ENCODE measurements at regions not wholly inside any gene's neighbourhood (a gene's known extent, or its start where the extent isn't known, plus 50 kb on each side); places are given as distances from the start of the nearest gene placed in this dataset.
"Not testable (repeated sequence)": the region's sequence is repeated elsewhere in the genome, so short reads cannot be mapped to it uniquely, and the experiment has no call there.

- no peak for DNase-seq
Observed at GRCh38 chr6:167676000-167676665, 150.6 kb upstream of the AFDN start.

- no peak for DNase-seq
Observed at GRCh38 chr6:167676666-167677421, 149.9 kb upstream of the AFDN start.

DNA sequence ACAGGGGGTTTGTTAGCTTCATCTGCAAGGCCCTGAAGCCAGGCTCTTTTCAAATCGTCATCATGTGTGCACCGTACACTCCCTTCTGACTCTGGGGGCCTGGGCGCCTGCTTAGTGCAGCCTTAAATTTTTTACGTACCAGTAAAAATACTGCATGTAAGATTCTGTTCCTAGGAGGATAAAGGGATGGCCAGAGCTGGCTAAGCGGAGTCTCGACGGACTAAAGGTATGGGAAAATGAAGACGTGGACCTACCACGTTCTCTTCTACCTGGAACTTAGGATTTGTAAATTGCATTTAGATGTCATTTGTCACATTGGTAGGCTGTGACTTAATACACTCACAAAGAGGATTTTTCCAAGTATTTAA is 149.3 kb upstream of the AFDN start:
- DNase-seq, result no peak

GRCh38 chr6:167678102-167679101 is 148.3 kb upstream of the AFDN start:
- no peak for DNase-seq

- DNase-seq, result no peak
Observed at GRCh38 chr6:167679122-167679736, 147.5 kb upstream of the AFDN start.

DNA sequence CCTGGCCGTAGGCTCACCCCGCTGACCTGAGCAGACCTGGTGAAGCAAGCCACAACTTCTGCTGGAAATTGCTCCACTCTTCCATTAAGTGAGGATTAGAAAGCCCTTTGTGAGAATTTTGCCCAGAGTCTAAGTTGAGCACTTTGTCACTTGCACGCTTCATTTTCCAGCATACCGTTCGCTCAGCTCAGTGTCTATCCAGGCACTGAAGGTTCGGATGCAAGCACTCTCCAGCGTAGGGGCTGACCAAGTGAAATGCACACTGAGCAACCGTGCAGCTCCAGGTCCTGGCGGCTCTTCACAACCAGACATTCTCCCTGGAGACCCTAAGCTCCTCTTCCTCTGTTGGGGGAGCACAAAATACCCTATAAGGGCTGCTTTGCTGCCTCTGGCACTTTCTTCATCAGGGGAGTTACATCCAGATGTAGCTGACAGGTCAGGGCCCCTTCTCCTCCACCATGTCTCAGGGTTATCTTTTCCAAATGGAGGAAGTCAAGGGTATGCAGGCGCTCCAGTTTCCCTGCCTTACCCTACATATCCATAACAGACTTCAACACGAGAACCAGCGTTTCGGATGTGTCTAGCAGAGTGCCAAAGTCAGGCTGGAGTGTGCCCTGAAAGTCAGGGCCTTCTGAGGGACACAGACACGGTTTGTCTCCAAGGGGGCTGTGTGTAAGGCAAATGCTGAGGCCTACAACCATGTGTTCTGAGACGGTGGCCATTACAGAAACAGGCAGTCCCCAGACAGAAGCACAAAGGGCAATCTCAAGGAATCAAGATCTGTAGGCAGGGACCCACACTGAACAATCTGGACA is 146.7 kb upstream of the AFDN start:
- no peak for DNase-seq

DNA sequence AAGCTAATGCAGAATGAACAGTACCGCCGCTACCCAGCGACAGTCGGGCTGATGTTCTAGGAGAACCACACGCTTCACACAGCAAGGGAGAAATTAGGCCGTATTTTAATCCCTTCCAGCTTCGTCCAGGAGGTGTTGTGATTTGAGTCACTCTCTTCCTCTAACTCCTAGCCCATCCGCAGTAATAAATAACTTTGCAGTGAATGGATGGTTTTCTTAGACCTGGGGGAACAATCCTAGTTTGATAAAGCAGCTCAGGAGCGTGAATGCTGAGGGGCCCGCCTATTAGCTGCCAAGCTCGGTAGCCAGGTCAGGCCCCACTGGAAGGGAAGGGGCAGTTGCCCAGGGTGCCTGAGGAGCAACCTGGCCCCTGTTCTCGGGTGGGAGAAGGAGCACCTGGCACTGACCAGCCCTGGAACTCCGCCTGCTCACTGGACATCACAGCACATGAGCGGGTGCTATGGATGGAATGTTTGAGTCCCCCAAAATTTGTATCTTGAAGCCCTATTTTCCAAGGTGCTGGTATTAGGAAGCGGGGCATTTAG is 146.0 kb upstream of the AFDN start:
- DNase-seq, result no peak

DNA sequence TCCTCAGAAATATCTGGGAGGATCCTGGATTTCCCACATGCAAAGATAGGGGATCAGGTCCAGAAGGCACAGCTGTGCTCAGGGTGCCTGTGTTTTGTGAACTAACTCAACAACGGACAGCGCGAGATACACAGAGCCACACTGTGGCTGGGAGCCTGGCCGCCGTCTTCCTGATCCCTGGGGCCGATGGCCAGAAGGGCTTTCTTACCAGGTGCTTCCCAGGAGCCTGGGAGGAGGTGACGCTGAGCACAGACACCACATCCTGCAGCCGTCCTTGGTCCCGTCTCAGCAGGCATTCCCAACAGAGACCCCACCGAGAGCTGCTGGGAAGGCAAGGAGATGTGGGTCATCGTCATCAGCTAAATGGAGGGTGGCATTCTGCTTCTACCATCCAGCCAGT is 144.6 kb upstream of the AFDN start:
- DNase-seq, result no peak

DNA sequence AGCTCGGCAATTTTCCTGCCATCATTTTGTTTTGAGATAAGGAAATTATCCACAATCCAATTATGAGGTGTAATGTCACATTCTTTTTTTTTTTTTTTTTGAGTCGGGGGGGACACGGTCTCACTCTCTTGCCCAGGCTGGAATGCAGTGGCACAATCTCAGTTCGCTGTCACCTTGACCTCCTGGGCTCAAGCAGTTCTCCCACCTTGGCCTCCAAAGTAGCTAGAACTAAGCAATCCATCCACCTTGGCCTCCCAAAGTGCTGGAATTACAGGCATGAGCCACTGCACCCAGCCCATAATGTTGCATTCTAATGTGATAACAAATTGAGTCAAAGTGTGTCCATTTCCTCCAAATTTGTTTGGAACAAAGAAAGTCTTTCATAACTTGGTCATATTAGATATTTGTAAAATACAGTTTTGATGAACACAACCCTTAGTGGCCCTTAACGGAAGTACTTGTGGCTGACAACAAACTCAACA is 144.1 kb upstream of the AFDN start:
- DNase-seq, result no peak

GRCh38 chr6:167683028-167683862 is 143.5 kb upstream of the AFDN start:
- no peak for DNase-seq

DNA sequence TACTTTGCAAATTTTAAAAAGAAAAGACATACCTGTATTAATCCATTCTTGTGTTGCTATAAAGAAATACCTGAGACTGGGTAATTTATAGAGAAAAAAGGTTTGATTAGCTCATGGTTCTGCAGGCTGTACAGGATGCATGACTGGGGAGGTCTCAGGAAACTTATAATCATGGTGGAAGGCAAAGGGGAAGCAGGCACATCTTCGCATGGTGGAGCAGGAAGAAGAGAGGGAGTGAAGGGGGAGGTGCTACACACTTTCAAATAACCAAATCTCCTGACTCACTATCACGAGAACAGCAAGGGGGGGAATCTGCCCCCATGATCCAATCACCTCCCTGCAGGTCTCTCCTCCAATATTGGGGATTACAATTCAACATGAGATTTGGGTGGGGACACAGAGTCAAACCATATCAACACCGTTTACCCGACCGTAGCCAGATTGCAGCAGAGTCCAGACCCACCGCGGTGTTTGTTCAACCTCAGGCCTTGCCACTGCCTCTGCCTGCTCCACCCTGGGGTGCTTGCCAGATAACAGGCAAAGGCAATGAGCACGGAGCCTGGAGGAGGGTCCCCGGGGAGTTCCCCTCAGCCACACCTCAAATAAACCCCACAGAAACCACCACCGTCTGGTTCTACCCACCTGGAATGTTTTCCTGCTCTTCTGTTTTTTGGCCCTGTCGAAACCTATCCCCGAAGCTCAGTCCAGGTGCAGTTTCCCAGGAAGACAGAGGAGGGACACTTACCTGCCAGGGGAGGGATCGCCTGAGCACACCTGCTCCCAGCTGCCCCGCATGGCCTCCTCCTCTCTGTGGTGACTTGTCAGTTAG is 142.2 kb upstream of the AFDN start:
- no peak for DNase-seq

DNA sequence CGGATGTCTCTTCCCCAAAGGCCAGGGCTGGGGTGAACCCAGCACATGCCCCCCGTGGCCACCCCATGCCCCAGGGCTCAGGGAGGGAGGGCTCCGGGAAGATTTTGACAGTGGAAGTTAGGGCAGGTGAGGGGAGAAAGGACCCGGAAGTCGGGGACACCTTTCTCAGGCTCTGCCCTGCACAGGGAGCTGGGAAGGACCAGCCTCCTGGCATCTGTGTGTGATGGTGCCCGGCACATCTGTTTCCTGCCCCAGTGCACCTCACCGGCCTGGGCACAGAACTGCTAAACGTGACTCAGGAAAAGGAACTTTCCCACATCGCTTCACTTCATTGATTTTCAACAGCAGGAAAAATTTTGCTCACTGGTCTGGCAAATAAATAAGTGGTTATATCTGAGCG is 141.1 kb upstream of the AFDN start:
- DNase-seq, result no peak

GRCh38 chr6:167686204-167686893 is 140.4 kb upstream of the AFDN start:
- DNase-seq, result no peak

GRCh38 chr6:167687116-167687725 is 139.5 kb upstream of the AFDN start:
- DNase-seq, result no peak

DNA sequence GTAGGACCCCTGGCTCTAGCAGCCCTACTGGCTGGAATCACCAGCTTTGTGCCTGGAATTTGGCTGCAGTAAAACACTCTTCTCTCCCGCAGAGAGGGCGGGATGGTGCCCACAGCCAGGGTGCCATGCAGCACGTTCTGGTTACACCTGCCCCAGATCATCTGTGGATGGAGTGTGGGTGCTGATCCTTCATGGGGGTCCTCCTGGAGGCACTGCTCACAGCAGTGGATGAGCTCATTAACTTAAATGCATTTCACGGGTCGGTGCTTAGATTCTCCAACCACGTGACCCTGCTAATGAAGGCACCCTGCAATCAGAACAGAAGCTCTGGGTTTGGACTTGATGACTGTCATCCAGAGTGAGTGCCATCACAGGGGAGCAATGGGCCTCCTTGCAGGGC is 138.6 kb upstream of the AFDN start:
- no peak for DNase-seq

DNA sequence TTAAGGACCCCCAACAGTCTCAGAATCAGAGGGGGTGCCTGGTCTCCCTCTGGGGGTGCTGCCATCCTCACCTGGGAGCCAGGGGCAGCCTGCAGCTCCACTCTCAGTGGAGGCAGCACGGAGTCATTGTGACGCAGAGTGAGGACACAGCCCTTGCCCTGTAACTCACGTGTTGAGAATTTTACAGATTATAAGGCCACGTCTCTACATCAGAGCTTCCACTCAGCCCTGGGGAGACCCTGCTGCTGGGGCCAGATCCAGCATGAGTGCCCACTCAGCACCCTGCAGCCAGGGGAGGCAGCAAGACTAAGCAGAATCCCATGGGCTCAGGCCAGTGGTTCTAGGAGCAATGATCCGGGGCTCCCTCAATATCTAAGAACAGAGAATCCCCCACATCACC is 137.4 kb upstream of the AFDN start:
- DNase-seq, result no peak

DNA sequence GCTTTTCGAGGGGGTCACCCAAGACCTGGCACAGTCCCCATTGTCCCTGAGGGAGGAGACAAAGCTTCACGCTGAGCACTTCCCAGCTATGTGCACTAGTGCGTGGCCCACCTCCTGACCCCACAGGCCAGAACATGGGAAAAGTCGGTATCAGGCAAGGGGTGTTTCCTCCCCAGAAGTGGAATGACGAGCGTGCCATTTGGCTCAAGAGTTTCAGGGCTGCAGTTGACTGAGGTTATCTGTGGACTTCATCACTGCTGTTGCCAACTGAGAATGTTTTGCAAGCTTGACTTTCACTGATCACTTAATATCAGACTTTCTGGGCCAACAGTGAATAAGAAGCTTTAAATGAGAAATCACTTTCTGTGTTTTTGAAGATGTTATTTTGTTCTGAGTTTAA is 137.0 kb upstream of the AFDN start:
- DNase-seq, result no peak

GRCh38 chr6:167690167-167690922 is 136.4 kb upstream of the AFDN start:
- DNase-seq, result not testable (repeated sequence)
